DND-41 (cell line): ENCODE measurements at regions not wholly inside any gene's neighbourhood (a gene's known extent, or its start where the extent isn't known, plus 50 kb on each side); places are given as distances from the start of the nearest gene placed in this dataset.

ENCODE experiments used
- ATAC-seq: fragments of 200-7000 bp; cut with Tn5 transposase; 3 replicates; pipeline ENCODE4 v1.9.1; 2021; ENCODE audit warnings: low read depth; ENCODE audit not compliant: insufficient read depth
- DNase-seq: peaks from one replicate; pipeline ENCODE4 v3.0.0-alpha.2; 2020
- H2AFZ ChIP-seq: 2 replicates; pipeline ENCODE4 v1.6.0; 2012; ENCODE audit warnings: low read depth, low read length
- H3K27ac ChIP-seq: 2 replicates; pipeline ENCODE4 v1.5.1; 2012; ENCODE audit warnings: low read length, inconsistent platforms
- H3K27me3 ChIP-seq: fragments of 200-600 bp; sonication (generic); 2 replicates; pipeline ENCODE4 v1.6.0; 2012; ENCODE audit warnings: low read length, mild to moderate bottlenecking, inconsistent platforms; ENCODE audit not compliant: insufficient read depth, poor library complexity
- H3K36me3 ChIP-seq: 2 replicates; pipeline ENCODE4 v1.5.1; 2012; ENCODE audit warnings: low read length, inconsistent platforms; ENCODE audit not compliant: insufficient read depth
- H3K4me1 ChIP-seq: 2 replicates; pipeline ENCODE4 v1.5.1; 2012; ENCODE audit warnings: mild to moderate bottlenecking, low read length; ENCODE audit not compliant: insufficient read depth
- H3K4me2 ChIP-seq: 2 replicates; pipeline ENCODE4 v1.6.0; 2012; ENCODE audit warnings: mild to moderate bottlenecking, moderate library complexity, low read length, inconsistent platforms; ENCODE audit not compliant: insufficient read depth
- H3K4me3 ChIP-seq, 2 experiments: fragments of 200-600 bp in 1 of 2; shearing (Covaris generic) in 1 of 2; 2 replicates each; pipeline ENCODE4 v1.5.1; 2012 to 2016; ENCODE audit warnings: inconsistent platforms in 2 of 2, low read length in 2 of 2, mild to moderate bottlenecking in 2 of 2, low read depth in 1 of 2, moderate library complexity in 1 of 2
- H3K79me2 ChIP-seq: 2 replicates; pipeline ENCODE4 v1.6.0; 2012; ENCODE audit warnings: low read length, inconsistent platforms; ENCODE audit not compliant: insufficient read depth
- H3K9ac ChIP-seq: 2 replicates; pipeline ENCODE4 v1.6.0; 2012; ENCODE audit warnings: low read depth, mild to moderate bottlenecking, inconsistent platforms, low read length, moderate library complexity
- H3K9me3 ChIP-seq: 2 replicates; pipeline ENCODE4 v1.5.1; 2012; ENCODE audit warnings: low read length, moderate library complexity, mild to moderate bottlenecking, inconsistent platforms; ENCODE audit not compliant: insufficient read depth, severe bottlenecking
- H4K20me1 ChIP-seq: 2 replicates; pipeline ENCODE4 v1.6.0; 2012; ENCODE audit warnings: low read length; ENCODE audit not compliant: insufficient read depth
- CTCF ChIP-seq: IDR thresholded peaks from 2 replicates; pipeline ENCODE4 v1.5.1; 2012; ENCODE audit warnings: borderline replicate concordance, low read length, moderate library complexity, mild to moderate bottlenecking; ENCODE audit not compliant: poor library complexity, severe bottlenecking; ENCODE audit errors: extremely low read depth
- EZH2 ChIP-seq: IDR thresholded peaks from 3 replicates; pipeline ENCODE4 v1.6.1; 2012; ENCODE audit warnings: borderline replicate concordance, low read depth, mild to moderate bottlenecking, moderate library complexity, low read length, inconsistent platforms; ENCODE audit not compliant: severe bottlenecking

- no peaks in the 10 kb centered on the region for H3K79me2 ChIP-seq
- H3K9me3 ChIP-seq: no peaks in the 10 kb centered on the region
- H3K36me3 ChIP-seq: no peaks in the 10 kb centered on the region
- no peaks in the 10 kb centered on the region for H3K27me3 ChIP-seq
- no peak overlapping the region for H3K4me2 ChIP-seq
- no peak overlapping the region for H3K4me3 ChIP-seq
- no peak for TF ChIP-seq EZH2
- TF ChIP-seq CTCF: no peak
- no peak overlapping the region for H3K27ac ChIP-seq
- H3K4me1 ChIP-seq: no peaks in the 10 kb centered on the region
- no peak for DNase-seq
- no peaks in the 10 kb centered on the region for H4K20me1 ChIP-seq
- H3K9ac ChIP-seq: no peak overlapping the region
- no peak for ATAC-seq
- H2AFZ ChIP-seq: no peak overlapping the region
Measured at GRCh38 chr15:56868170-56868569, 50.3 kb upstream of the TCF12 start.

- H4K20me1 ChIP-seq: no peaks in the 10 kb centered on the region
- H3K27ac ChIP-seq: no peak overlapping the region
- H3K79me2 ChIP-seq: no peaks in the 10 kb centered on the region
- DNase-seq (no peak), ATAC-seq (no peak)
- no peak overlapping the region for H3K9ac ChIP-seq
- TF ChIP-seq EZH2 (no peak), CTCF (no peak)
- no peak overlapping the region for H3K4me2 ChIP-seq
- H3K4me1 ChIP-seq: no peaks in the 10 kb centered on the region
- H3K9me3 ChIP-seq: no peaks in the 10 kb centered on the region
- no peak overlapping the region for H2AFZ ChIP-seq
- H3K4me3 ChIP-seq: no peak overlapping the region
- no peaks in the 10 kb centered on the region for H3K27me3 ChIP-seq
- no peaks in the 10 kb centered on the region for H3K36me3 ChIP-seq
Measured at GRCh38 chr15:56866803-56867202, 51.6 kb upstream of the TCF12 start.

GRCh38 chr15:56857828-56858227 lies 60.6 kb upstream of the TCF12 start:
- H3K27me3 ChIP-seq: no peaks in the 10 kb centered on the region
- ATAC-seq: no peak
- H3K9ac ChIP-seq: no peak overlapping the region
- H3K27ac ChIP-seq: no peak overlapping the region
- H3K4me2 ChIP-seq: no peak overlapping the region
- H3K4me1 ChIP-seq: no peaks in the 10 kb centered on the region
- no peaks in the 10 kb centered on the region for H3K36me3 ChIP-seq
- TF ChIP-seq EZH2 (no peak), CTCF (no peak)
- H2AFZ ChIP-seq: no peak overlapping the region
- H3K9me3 ChIP-seq: no peaks in the 10 kb centered on the region
- no peaks in the 10 kb centered on the region for H4K20me1 ChIP-seq
- H3K4me3 ChIP-seq: no peak overlapping the region
- DNase-seq: no peak
- H3K79me2 ChIP-seq: no peaks in the 10 kb centered on the region

- no peak overlapping the region for H2AFZ ChIP-seq
- H3K4me3 ChIP-seq: no peak overlapping the region
- no peaks in the 10 kb centered on the region for H3K79me2 ChIP-seq
- H3K36me3 ChIP-seq: no peaks in the 10 kb centered on the region
- H3K27me3 ChIP-seq: no peaks in the 10 kb centered on the region
- no peak for TF ChIP-seq EZH2
- TF ChIP-seq CTCF: no peak
- no peak overlapping the region for H3K9ac ChIP-seq
- no peaks in the 10 kb centered on the region for H4K20me1 ChIP-seq
- no peak for ATAC-seq
- H3K27ac ChIP-seq: no peak overlapping the region
- no peak overlapping the region for H3K4me2 ChIP-seq
- no peak for DNase-seq
- no peaks in the 10 kb centered on the region for H3K4me1 ChIP-seq
- no peaks in the 10 kb centered on the region for H3K9me3 ChIP-seq
Measured at GRCh38 chr15:56856934-56857333, 61.5 kb upstream of the TCF12 start.
